ENCODE measurements at regions not wholly inside any gene's neighbourhood (a gene's known extent, or its start where the extent isn't known, plus 50 kb on each side); places are given as distances from the start of the nearest gene placed in this dataset.

- DNase-seq (ENCODE audit: low read depth in 1 of 2, low spot score in 1 of 2), result no peak
These were observed 89.8 kb upstream of the SMIM21 start for GRCh38 chr18:75517286-75517685.

GRCh38 chr18:75507636-75508035, 80.1 kb upstream of the SMIM21 start:
- no peak for DNase-seq (ENCODE audit: low read depth in 1 of 2, low spot score in 1 of 2)

- DNase-seq (ENCODE audit: low read depth in 1 of 2, low spot score in 1 of 2), result no peak
These were observed 79.4 kb upstream of the SMIM21 start for GRCh38 chr18:75506913-75507312.

GRCh38 chr18:75504469-75504868, 77.0 kb upstream of the SMIM21 start:
- DNase-seq (ENCODE audit: low read depth in 1 of 2, low spot score in 1 of 2), result no peak

GRCh38 chr18:75503615-75504014, 76.1 kb upstream of the SMIM21 start:
- DNase-seq (ENCODE audit: low read depth in 1 of 2, low spot score in 1 of 2), result no peak

- no peak for DNase-seq (ENCODE audit: low read depth in 1 of 2, low spot score in 1 of 2)
These were observed 74.8 kb upstream of the SMIM21 start for GRCh38 chr18:75502286-75502685.

- no peak for DNase-seq (ENCODE audit: low read depth in 1 of 2, low spot score in 1 of 2)
These were observed 73.0 kb upstream of the SMIM21 start for GRCh38 chr18:75500545-75500944.

- DNase-seq (ENCODE audit: low read depth in 1 of 2, low spot score in 1 of 2), result no peak
These were observed 70.2 kb upstream of the SMIM21 start for GRCh38 chr18:75497576-75498235.

GRCh38 chr18:75496151-75496550, 68.6 kb upstream of the SMIM21 start:
- DNase-seq (ENCODE audit: low read depth in 1 of 2, low spot score in 1 of 2), result no peak

- DNase-seq (ENCODE audit: low read depth in 1 of 2, low spot score in 1 of 2), result no peak
These were observed 65.3 kb upstream of the SMIM21 start for GRCh38 chr18:75492852-75493251.

- no peak for DNase-seq (ENCODE audit: low read depth in 1 of 2, low spot score in 1 of 2)
These were observed 63.9 kb upstream of the SMIM21 start for GRCh38 chr18:75491361-75491760.

- DNase-seq (ENCODE audit: low read depth in 1 of 2, low spot score in 1 of 2), result no peak
These were observed 62.1 kb upstream of the SMIM21 start for GRCh38 chr18:75489493-75490190.

GRCh38 chr18:75483662-75484061, 56.2 kb upstream of the SMIM21 start:
- DNase-seq (ENCODE audit: low read depth in 1 of 2, low spot score in 1 of 2), result no peak

- no peak for DNase-seq (ENCODE audit: low read depth in 1 of 2, low spot score in 1 of 2)
These were observed 55.4 kb upstream of the SMIM21 start for GRCh38 chr18:75482880-75483279.

GRCh38 chr18:75480487-75480886, 53.0 kb upstream of the SMIM21 start:
- no peak for DNase-seq (ENCODE audit: low read depth in 1 of 2, low spot score in 1 of 2)

- DNase-seq (ENCODE audit: low read depth in 1 of 2, low spot score in 1 of 2), result no peak
These were observed 51.7 kb upstream of the SMIM21 start for GRCh38 chr18:75478996-75479880.

GRCh38 chr18:75477900-75478299, 50.4 kb upstream of the SMIM21 start:
- DNase-seq (ENCODE audit: low read depth in 1 of 2, low spot score in 1 of 2), result no peak
